ENCODE measurements at regions not wholly inside any gene's neighbourhood (a gene's known extent, or its start where the extent isn't known, plus 50 kb on each side); places are given as distances from the start of the nearest gene placed in this dataset.

DNA sequence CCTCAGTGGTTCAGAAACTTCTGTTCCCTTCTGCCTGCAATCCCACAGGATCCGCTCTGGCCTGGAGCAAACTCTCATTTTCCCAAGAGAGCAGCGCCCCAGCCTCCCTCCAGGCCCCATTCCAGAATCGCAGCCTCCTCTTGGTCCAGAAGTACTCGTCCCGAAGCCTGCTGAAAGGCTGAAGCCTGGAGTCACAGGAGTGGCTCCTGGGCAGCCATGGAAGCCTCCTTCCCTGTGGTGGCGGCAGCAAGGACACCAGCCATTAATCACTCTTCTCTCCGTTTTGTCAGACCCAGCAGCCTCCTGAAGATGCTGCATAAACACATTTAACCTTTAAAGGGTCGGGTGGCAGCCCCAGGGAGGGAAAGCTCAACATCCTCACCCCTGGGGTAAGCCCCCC, 66.9 kb upstream of the TNRC6C start:
- peaks cover 5% of the 10 kb centered on the region for H3K4me1 ChIP-seq (ENCODE audit: control insufficient read depth, insufficient read depth, low read length)
- no peaks in the 10 kb centered on the region for H3K36me3 ChIP-seq (ENCODE audit: control insufficient read depth, insufficient read depth, low read length)
- no peak overlapping the region for H3K27ac ChIP-seq (ENCODE audit: low read depth, low read length)
- no peak overlapping the region for H3K4me3 ChIP-seq (ENCODE audit: low read length)
- peaks cover 4% of the 10 kb centered on the region for H3K27me3 ChIP-seq (ENCODE audit: control insufficient read depth, insufficient read depth, low read length)
- H3K9ac ChIP-seq (ENCODE audit: low read length): no peak overlapping the region

DNA sequence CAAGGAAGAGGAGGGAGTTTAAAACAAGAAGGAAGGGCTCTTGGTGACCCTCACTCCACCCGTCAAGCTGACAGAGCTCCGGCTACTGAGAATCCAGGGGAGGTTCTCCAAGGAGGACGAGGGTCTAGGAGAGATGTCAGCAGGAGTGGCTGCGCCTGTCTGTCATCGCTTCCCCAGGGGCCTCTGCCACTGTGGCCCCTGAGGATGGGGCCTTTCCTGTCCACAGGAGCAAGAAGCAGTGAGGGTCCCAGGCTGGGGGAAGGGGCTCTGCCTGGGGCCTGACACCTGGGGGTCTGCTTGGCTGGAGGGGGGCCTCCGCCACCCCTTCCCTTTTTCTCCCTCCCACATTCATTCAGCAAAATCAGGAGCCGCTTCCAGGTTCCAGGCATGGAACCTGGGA, 66.5 kb upstream of the TNRC6C start:
- peaks cover 5% of the 10 kb centered on the region for H3K4me1 ChIP-seq (ENCODE audit: control insufficient read depth, insufficient read depth, low read length)
- no peak overlapping the region for H3K4me3 ChIP-seq (ENCODE audit: low read length)
- peaks cover 3% of the 10 kb centered on the region for H3K27me3 ChIP-seq (ENCODE audit: control insufficient read depth, insufficient read depth, low read length)
- no peak overlapping the region for H3K27ac ChIP-seq (ENCODE audit: low read depth, low read length)
- H3K36me3 ChIP-seq (ENCODE audit: control insufficient read depth, insufficient read depth, low read length): no peaks in the 10 kb centered on the region
- H3K9ac ChIP-seq (ENCODE audit: low read length): no peak overlapping the region

DNA sequence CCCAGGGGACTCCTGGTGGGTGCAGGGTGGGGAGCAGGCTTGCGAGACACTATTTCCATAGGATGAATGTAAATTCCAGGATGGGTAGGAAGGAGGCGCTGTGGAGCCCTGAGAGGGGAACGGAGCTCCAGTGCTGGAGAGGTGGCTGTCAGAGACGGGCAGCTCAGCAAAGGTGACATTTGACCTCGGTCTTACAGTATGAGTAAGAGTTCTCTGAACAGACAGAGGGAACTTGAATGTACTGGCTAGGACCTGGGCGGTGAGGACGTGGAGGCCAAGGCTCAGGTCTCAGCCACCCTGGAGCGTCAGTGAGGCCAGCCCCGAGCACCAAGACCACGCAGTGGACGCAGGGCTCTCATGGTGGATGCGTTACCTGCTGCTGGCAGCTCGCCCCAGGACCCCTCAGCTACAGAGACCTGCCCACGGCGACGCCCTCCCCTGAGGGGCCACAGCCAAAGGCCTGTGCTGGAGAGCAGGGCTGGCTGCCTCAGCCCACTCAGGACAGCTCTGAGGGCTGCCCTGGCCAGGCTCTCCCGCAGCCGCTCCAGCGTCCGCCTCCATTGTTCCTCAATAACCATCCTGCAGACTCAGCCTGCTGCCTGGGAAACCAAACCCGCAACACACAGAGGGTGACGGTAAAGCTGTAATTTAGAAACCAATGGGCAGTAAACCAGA, 65.9 kb upstream of the TNRC6C start:
- H3K36me3 ChIP-seq (ENCODE audit: control insufficient read depth, insufficient read depth, low read length): no peaks in the 10 kb centered on the region
- H3K4me3 ChIP-seq (ENCODE audit: low read length): no peak overlapping the region
- peaks cover 2% of the 10 kb centered on the region for H3K27me3 ChIP-seq (ENCODE audit: control insufficient read depth, insufficient read depth, low read length)
- H3K27ac ChIP-seq (ENCODE audit: low read depth, low read length): no peak overlapping the region
- no peak overlapping the region for H3K9ac ChIP-seq (ENCODE audit: low read length)
- H3K4me1 ChIP-seq (ENCODE audit: control insufficient read depth, insufficient read depth, low read length): peaks cover 5% of the 10 kb centered on the region

DNA sequence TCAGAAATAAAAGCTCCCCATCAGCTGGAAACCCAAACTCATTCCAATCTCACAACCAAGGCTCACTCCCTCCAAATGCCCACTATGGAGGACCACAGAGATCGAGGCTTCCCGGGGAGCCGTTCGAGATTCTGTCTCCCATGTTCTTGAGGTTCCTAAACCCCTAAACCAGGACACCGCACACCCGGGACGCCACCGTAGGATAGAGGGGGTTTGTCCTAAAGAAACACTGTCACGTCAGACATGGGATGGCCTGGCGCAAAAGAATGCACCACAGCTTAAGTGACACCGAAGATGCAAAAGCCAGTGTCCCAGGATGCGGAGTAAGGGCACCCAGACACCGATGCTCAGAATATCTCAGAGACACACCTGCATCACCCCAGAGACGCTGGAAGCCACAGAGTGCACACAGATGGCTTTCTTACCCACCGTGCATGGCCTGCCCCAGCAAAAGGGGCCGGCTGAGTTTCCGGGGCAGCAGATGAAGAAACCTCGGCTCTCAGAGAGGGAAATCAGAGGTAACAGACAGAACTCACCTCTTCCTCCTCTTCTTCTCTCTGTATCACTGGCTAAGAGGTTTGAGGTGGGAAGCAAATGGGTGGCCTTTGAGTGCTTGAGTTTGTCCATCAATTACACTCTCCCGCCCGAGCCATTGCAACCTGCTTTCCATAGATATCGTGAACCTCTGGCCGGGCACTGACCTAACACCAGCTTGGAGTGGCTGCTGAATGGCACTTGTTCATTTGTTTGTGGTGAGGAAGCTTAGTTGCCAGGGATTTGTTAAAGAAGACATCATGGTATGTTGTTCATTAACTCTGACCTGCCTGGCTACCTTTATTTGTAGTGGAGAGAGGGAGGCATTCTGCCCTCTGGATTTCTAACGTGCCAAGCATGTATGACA, 65.1 kb upstream of the TNRC6C start:
- H3K36me3 ChIP-seq (ENCODE audit: control insufficient read depth, insufficient read depth, low read length): no peaks in the 10 kb centered on the region
- no peak overlapping the region for H3K9ac ChIP-seq (ENCODE audit: low read length)
- H3K27ac ChIP-seq (ENCODE audit: low read depth, low read length): no peak overlapping the region
- peaks cover under 1% of the 10 kb centered on the region for H3K4me1 ChIP-seq (ENCODE audit: control insufficient read depth, insufficient read depth, low read length)
- H3K4me3 ChIP-seq (ENCODE audit: low read length): no peak overlapping the region
- H3K27me3 ChIP-seq (ENCODE audit: control insufficient read depth, insufficient read depth, low read length): no peaks in the 10 kb centered on the region

DNA sequence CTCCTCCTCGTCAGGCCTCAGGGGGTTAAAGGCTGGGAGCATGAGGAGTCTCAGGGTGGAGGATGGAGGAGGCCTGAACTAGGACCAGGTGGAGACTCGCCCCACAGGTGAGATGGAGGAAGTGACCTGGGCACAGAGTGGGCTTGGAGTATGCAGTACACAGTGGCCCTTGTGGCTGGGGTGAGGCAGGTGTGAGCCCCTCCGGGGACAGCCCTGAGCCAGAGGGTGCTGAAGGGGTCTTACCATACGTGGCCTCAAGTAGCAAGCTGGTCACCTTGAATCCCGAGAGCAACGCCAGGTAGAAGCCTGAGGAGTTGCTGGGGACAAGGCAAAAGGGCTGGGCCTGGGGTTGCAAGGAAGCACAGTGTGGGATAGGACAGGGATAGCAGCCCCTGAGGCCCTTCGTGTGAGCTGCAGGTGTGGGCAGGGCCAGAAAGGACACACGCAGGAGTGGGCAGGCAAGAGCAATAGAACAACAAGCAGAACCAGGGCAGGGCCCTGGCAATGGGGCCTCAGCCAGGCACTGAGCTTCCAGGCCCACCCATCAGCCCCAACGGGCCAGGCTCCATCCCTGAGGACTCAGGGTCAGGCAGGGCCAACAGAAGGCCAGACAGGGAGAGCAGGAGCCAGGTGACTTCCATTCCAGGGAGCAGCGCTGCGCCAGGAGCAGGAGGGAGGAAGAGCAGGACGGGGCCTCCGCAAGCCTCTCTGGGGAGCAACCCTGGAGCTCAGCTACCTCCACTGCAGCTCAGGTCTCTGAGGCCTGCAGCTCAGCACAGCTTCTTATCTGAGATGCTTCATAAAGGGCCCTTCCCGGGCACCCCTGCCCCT, 64.2 kb upstream of the TNRC6C start:
- H3K4me3 ChIP-seq (ENCODE audit: low read length): no peak overlapping the region

DNA sequence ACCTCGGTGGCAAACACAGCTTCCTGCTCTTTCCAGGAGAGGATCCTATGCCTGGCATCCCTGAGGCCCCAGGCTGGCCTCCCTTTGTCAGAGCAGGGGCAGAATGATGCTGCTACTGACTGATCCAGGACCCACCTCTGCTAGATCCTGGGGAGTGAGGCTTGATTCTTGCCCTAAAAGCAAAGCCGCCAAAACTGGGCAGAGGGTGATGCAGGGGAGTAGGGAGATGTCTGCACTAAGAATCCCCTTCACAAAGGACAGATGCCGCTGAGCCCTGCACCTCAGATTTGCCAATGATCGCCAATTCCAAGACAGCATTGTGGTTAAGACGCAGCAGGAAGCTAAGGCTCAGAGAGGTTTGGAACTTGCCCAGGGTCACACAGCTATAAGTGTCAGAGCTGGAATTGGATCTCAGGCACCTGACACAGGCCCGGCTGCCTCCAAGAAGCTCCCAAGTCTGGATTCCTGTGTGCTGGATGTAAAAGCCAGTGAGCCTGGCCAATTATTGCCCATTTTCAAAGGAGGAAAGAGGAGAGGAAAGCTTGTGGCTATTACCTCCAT, 60.7 kb upstream of the TNRC6C start:
- H3K36me3 ChIP-seq (ENCODE audit: control insufficient read depth, insufficient read depth, low read length): no peaks in the 10 kb centered on the region
- H3K27me3 ChIP-seq (ENCODE audit: control insufficient read depth, insufficient read depth, low read length): no peaks in the 10 kb centered on the region
- H3K9ac ChIP-seq (ENCODE audit: low read length): no peak overlapping the region
- no peak overlapping the region for H3K27ac ChIP-seq (ENCODE audit: low read depth, low read length)
- H3K4me3 ChIP-seq (ENCODE audit: low read length): no peak overlapping the region
- H3K4me1 ChIP-seq (ENCODE audit: control insufficient read depth, insufficient read depth, low read length): no peaks in the 10 kb centered on the region

More for the DNA sequence above, 64.2 kb upstream of the TNRC6C start:
- no peak overlapping the region for H3K9ac ChIP-seq (ENCODE audit: low read length)
- H3K27me3 ChIP-seq (ENCODE audit: control insufficient read depth, insufficient read depth, low read length): no peaks in the 10 kb centered on the region
- H3K36me3 ChIP-seq (ENCODE audit: control insufficient read depth, insufficient read depth, low read length): no peaks in the 10 kb centered on the region
- H3K27ac ChIP-seq (ENCODE audit: low read depth, low read length): no peak overlapping the region
- no peaks in the 10 kb centered on the region for H3K4me1 ChIP-seq (ENCODE audit: control insufficient read depth, insufficient read depth, low read length)

DNA sequence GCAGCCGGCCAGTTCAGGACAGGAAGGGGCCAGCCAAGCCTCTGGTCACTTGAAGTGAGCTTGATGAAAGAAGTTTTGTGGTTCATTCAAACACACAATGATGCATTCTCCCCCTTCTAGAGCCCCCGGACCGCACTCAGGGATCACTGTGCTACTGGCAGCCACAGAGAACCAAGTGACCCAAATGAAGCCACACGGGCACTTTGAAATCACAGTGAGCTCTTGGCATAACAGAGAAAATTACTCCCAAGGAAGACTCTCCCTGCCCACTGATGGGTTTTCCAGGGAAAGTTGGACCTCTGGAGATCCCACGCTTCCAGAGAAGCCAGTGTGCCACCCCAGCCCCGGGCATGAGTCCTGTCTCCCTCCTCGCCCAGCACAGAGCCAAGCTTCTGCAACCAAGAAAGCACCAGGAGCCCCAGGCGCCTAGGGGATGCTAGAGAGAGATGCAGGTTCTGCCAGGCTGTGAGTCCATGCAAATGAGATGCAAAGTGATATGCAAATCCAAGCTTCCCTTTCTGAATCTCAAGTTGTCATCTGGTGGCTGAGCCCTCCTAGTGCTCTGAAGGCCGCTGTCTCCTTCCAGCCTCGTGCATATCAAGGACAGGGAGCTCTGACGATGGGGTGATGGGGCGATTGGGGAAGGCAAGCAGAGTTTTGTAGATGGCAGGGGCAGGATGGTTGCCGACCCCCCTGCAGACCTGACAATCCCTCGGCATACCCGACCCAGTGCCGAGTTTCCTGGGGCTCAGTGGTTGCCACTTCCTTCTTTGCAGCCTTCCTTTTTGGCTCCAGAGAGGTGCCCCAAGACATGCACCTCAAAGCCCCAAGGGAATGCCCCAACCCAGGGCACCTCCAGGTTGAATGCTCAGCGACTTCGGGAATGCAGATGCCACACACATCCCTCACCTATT, 59.7 kb upstream of the TNRC6C start:
- Histone ChIP-seq H3K4me3 (ENCODE audit: low read length) (no peak overlapping the region), H3K27ac (ENCODE audit: low read depth, low read length) (no peak overlapping the region), H3K9ac (ENCODE audit: low read length) (no peak overlapping the region), H3K4me1 (ENCODE audit: control insufficient read depth, insufficient read depth, low read length) (no peaks in the 10 kb centered on the region), H3K36me3 (ENCODE audit: control insufficient read depth, insufficient read depth, low read length) (no peaks in the 10 kb centered on the region), H3K27me3 (ENCODE audit: control insufficient read depth, insufficient read depth, low read length) (no peaks in the 10 kb centered on the region)

DNA sequence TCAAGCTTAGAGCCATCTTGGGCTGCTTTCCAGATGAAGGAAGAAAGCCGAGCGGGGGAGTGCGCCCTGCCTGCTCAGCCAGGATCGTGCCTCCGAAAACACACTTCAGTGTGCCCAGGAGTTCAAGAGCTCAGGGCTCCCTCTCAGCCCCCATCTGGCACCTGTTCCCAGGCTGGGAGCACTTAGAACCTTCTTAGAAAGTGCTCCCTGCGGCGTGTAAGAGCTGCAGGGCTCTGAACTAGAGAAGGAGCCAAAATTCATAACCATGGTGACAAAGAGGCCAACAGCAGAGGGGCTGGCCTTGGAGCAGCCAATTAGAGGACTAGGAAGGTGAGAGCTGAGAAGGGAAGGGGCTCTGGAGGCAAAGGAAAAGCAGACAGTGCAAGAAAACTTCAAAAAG, 59.0 kb upstream of the TNRC6C start:
- H3K9ac ChIP-seq (ENCODE audit: low read length): no peak overlapping the region

DNA sequence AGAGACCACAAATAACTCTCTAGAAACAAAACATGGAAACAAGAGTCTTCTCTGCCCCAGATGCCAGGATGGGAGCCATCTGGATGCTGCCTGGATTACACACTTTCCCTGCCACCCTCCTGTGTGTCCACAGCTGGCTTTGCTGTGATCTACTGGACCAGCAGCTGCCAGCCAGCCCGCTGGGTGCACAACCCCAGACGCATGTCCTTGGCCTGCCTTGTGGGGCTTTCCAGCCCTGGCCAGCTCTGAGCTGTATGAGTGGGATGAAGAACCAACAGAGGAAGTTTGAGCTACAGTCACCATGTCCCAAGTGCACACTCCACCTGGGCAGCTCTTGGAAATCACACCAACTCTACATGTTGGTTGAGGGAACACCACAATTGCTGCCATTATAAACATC, 57.0 kb upstream of the TNRC6C start:
- no peaks in the 10 kb centered on the region for H3K36me3 ChIP-seq (ENCODE audit: control insufficient read depth, insufficient read depth, low read length)
- no peaks in the 10 kb centered on the region for H3K4me1 ChIP-seq (ENCODE audit: control insufficient read depth, insufficient read depth, low read length)
- H3K27ac ChIP-seq (ENCODE audit: low read depth, low read length): no peak overlapping the region
- no peak overlapping the region for H3K9ac ChIP-seq (ENCODE audit: low read length)
- H3K27me3 ChIP-seq (ENCODE audit: control insufficient read depth, insufficient read depth, low read length): no peaks in the 10 kb centered on the region
- H3K4me3 ChIP-seq (ENCODE audit: low read length): no peak overlapping the region

More for the DNA sequence above, 59.0 kb upstream of the TNRC6C start:
- Histone ChIP-seq H3K27me3 (ENCODE audit: control insufficient read depth, insufficient read depth, low read length) (no peaks in the 10 kb centered on the region), H3K36me3 (ENCODE audit: control insufficient read depth, insufficient read depth, low read length) (no peaks in the 10 kb centered on the region), H3K4me3 (ENCODE audit: low read length) (no peak overlapping the region), H3K4me1 (ENCODE audit: control insufficient read depth, insufficient read depth, low read length) (no peaks in the 10 kb centered on the region), H3K27ac (ENCODE audit: low read depth, low read length) (no peak overlapping the region)

DNA sequence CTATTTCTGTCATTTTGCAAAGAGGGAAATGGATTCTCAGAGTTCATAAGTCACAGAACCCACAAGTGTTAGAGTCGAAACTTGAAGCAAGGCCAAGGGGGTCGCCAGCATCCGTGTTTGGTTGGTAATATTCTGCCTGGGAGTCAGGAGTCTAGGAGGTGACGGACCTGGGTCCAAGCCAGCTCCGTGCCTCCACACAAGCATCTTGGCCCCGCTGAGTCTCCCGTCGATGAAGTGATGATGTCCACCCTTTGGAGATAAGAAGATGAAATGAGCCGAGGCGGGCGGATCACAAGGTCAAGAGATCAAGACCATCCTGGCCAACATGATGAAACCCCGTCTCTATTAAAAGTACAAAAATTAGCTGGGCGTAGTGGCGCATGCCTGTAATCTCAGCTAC, 53.2 kb upstream of the TNRC6C start:
- H3K4me3 ChIP-seq (ENCODE audit: low read length): no peak overlapping the region

DNA sequence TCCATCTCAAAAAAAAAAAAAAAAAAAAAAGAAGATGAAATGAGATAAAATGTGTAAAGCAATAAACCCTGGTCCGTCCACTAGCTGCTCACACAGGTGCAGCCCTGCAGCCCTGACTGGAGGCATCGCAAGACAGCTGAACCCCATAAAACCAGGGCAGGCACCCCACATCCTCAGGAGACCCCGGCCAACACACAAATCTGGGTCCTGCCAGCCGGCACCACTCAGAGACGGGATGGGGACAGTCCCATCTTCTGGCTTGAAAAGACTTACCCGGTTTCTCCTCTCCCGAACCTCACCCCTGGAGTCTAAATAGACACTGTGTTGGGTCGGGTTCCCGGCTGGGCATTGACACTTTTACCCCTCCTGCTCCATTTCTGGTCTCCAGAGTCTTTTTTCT, 52.7 kb upstream of the TNRC6C start:
- no peaks in the 10 kb centered on the region for H3K4me1 ChIP-seq (ENCODE audit: control insufficient read depth, insufficient read depth, low read length)
- no peak overlapping the region for H3K27ac ChIP-seq (ENCODE audit: low read depth, low read length)
- no peak overlapping the region for H3K4me3 ChIP-seq (ENCODE audit: low read length)
- H3K27me3 ChIP-seq (ENCODE audit: control insufficient read depth, insufficient read depth, low read length): no peaks in the 10 kb centered on the region
- H3K9ac ChIP-seq (ENCODE audit: low read length): no peak overlapping the region
- H3K36me3 ChIP-seq (ENCODE audit: control insufficient read depth, insufficient read depth, low read length): no peaks in the 10 kb centered on the region

More for the DNA sequence above, 53.2 kb upstream of the TNRC6C start:
- Histone ChIP-seq H3K36me3 (ENCODE audit: control insufficient read depth, insufficient read depth, low read length) (no peaks in the 10 kb centered on the region), H3K27me3 (ENCODE audit: control insufficient read depth, insufficient read depth, low read length) (no peaks in the 10 kb centered on the region), H3K9ac (ENCODE audit: low read length) (no peak overlapping the region), H3K27ac (ENCODE audit: low read depth, low read length) (no peak overlapping the region), H3K4me1 (ENCODE audit: control insufficient read depth, insufficient read depth, low read length) (no peaks in the 10 kb centered on the region)
